ENCODE measurements at regions not wholly inside any gene's neighbourhood (a gene's known extent, or its start where the extent isn't known, plus 50 kb on each side); places are given as distances from the start of the nearest gene placed in this dataset.

DNA sequence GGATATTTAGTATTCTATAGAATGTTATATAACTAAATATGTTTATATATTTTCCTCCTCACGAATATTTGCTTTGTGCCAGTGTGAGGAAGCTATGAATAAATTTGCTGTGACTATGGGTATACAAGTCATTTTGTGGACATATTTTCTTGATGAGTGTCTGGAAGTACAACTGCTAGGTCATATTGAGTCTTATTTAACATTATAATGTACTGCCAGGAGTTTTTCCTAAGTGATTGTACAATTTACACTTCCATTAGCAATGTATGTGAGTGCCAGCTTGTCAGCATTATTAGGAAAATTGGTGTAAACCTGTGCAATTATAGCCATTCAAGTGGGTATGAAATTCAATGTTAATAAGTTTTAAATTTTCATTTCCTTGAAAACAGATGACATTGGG is 1328.9 kb upstream of the TMEFF2 start:
- BruUV-seq (replicated peaks), result no TSS peak
- H4K20me1 ChIP-seq (ENCODE audit: insufficient read depth), result no peaks in the 10 kb centered on the region
- TF ChIP-seq EZH2 (IDR thresholded peaks at IDR 0.05; ENCODE audit: low read depth) (no peak), CTCF (conservative IDR thresholded peaks at IDR 0.05) (no peak)
- H3K27me3 ChIP-seq (ENCODE audit: insufficient read depth, low read depth), result no peaks in the 10 kb centered on the region
- no peak for DNase-seq
- ChIA-PET POLR2A (ENCODE audit: unreplicated experiment) (no interaction called here), CTCF (no interaction called here)
- no peak overlapping the region for H3K27ac ChIP-seq
- H2AFZ ChIP-seq, result no peak overlapping the region
- no peak overlapping the region for H3K4me2 ChIP-seq
- H3K36me3 ChIP-seq (ENCODE audit: low read depth), result no peaks in the 10 kb centered on the region
- no peaks in the 10 kb centered on the region for H3K9me2 ChIP-seq (ENCODE audit: insufficient read depth)
- H3K9me3 ChIP-seq (ENCODE audit: insufficient read depth, low read depth), result no peaks in the 10 kb centered on the region
- H3K79me2 ChIP-seq (ENCODE audit: low read depth), result no peaks in the 10 kb centered on the region
- intact Hi-C loops (cut with micrococcal nuclease; ENCODE audit: unreplicated experiment), result no loop called here
- no peaks in the 10 kb centered on the region for H3K4me1 ChIP-seq (replicated peaks; ENCODE audit: insufficient read depth)
- H3F3A ChIP-seq (ENCODE audit: insufficient read depth, low read depth), result no peaks in the 10 kb centered on the region
- no peak overlapping the region for H3K4me3 ChIP-seq

DNA sequence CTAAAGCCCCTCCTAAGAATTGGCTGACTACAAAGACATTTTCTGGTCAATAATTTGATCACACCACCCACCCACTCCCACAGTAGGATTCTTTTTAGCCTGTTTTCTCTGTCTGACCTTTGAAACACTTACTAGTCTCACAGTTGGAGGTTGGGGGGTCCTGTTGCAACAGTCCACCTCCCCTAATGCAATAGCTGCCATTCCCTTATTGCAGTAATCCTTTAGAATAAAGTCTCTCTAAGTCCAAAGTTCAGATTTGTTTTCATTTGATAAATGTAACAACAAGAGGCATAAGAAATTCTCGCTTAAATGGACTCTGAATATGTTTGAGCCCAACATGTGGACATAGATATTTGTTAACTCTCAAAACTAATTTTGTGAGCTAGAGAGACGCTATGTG is 1326.8 kb upstream of the TMEFF2 start:
- intact Hi-C loops (cut with micrococcal nuclease; ENCODE audit: unreplicated experiment), result no loop called here
- no peak overlapping the region for H3K4me2 ChIP-seq
- BruUV-seq (replicated peaks), result no TSS peak
- H3K9me2 ChIP-seq (ENCODE audit: insufficient read depth), result no peaks in the 10 kb centered on the region
- H3K36me3 ChIP-seq (ENCODE audit: low read depth), result no peaks in the 10 kb centered on the region
- no peaks in the 10 kb centered on the region for H3F3A ChIP-seq (ENCODE audit: insufficient read depth, low read depth)
- H3K27ac ChIP-seq, result no peak overlapping the region
- H2AFZ ChIP-seq, result no peak overlapping the region
- no peak for DNase-seq
- H3K4me3 ChIP-seq, result no peak overlapping the region
- ChIA-PET POLR2A (ENCODE audit: unreplicated experiment) (no interaction called here), CTCF (no interaction called here)
- TF ChIP-seq EZH2 (IDR thresholded peaks at IDR 0.05; ENCODE audit: low read depth), result no peak
- TF ChIP-seq CTCF (conservative IDR thresholded peaks at IDR 0.05), result no peak
- H3K27me3 ChIP-seq (ENCODE audit: insufficient read depth, low read depth), result no peaks in the 10 kb centered on the region
- peaks cover 3% of the 10 kb centered on the region; the same call in 1 of the 2 replicates for H3K9me3 ChIP-seq (ENCODE audit: insufficient read depth, low read depth)
- H3K4me1 ChIP-seq (replicated peaks; ENCODE audit: insufficient read depth), result no peaks in the 10 kb centered on the region
- no peaks in the 10 kb centered on the region for H4K20me1 ChIP-seq (ENCODE audit: insufficient read depth)
- H3K79me2 ChIP-seq (ENCODE audit: low read depth), result no peaks in the 10 kb centered on the region

GRCh38 chr2:193520709-193521458 is 1326.2 kb upstream of the TMEFF2 start:
- BruUV-seq (replicated peaks), result no TSS peak
- H3K4me2 ChIP-seq, result no peak overlapping the region
- no peak for TF ChIP-seq EZH2 (IDR thresholded peaks at IDR 0.05; ENCODE audit: low read depth)
- no peak for TF ChIP-seq CTCF (conservative IDR thresholded peaks at IDR 0.05)
- no peaks in the 10 kb centered on the region for H3F3A ChIP-seq (ENCODE audit: insufficient read depth, low read depth)
- ChIA-PET POLR2A (ENCODE audit: unreplicated experiment) (no interaction called here), CTCF (no interaction called here)
- peaks cover 3% of the 10 kb centered on the region; the same call in 1 of the 2 replicates for H3K9me3 ChIP-seq (ENCODE audit: insufficient read depth, low read depth)
- no peaks in the 10 kb centered on the region for H3K4me1 ChIP-seq (replicated peaks; ENCODE audit: insufficient read depth)
- H3K79me2 ChIP-seq (ENCODE audit: low read depth), result no peaks in the 10 kb centered on the region
- no peak for DNase-seq
- no peaks in the 10 kb centered on the region for H3K27me3 ChIP-seq (ENCODE audit: insufficient read depth, low read depth)
- intact Hi-C loops (cut with micrococcal nuclease; ENCODE audit: unreplicated experiment), result no loop called here
- H3K4me3 ChIP-seq, result no peak overlapping the region
- no peak overlapping the region for H3K27ac ChIP-seq
- H3K36me3 ChIP-seq (ENCODE audit: low read depth), result no peaks in the 10 kb centered on the region
- no peaks in the 10 kb centered on the region for H3K9me2 ChIP-seq (ENCODE audit: insufficient read depth)
- no peaks in the 10 kb centered on the region for H4K20me1 ChIP-seq (ENCODE audit: insufficient read depth)
- no peak overlapping the region for H2AFZ ChIP-seq

Data from PC-9 (cell line).